HepG2 (cell line): ENCODE measurements at regions not wholly inside any gene's neighbourhood (a gene's known extent, or its start where the extent isn't known, plus 50 kb on each side); places are given as distances from the start of the nearest gene placed in this dataset.

Experiments used
- ATAC-seq: fragments of 200-7000 bp; cut with Tn5 transposase; 3 replicates; pipeline ENCODE4 v1.9.1; 2020; ENCODE audit warnings: mild to moderate bottlenecking, moderate library complexity
- BruUV-seq: library from RNA; stranded (reverse); fragments of 400-500 nt; replicated peaks from 2 replicates; lab custom pipeline; 2021; lab: Mats Ljungman, UMichigan
- CTCF ChIA-PET: fragments of 300-600 bp; formaldehyde crosslinking; extraction: SDS; loops from one replicate; lab custom pipeline; 2021; ENCODE audit warnings: low total read pairs, inconsistent platforms, low intra/inter-chr PET ratio; lab: Yijun Ruan, JAX
- POLR2A ChIA-PET: fragments of 350-600 bp; sonication (Branson Sonifier 250); formaldehyde crosslinking; loops from one replicate; lab custom pipeline; 2020; ENCODE audit warnings: antibody characterized with exemption, inconsistent platforms; lab: Yijun Ruan, JAX
- DNase-seq: peaks from one replicate; pipeline ENCODE4 v3.0.0-alpha.2; 2015; ENCODE audit warnings: low spot score
- FAIRE-seq: peaks from 3 replicates; lab custom pipeline; 2011; peaks lifted over from hg19 to GRCh38; lab: Jason Lieb, UNC
- H2AFZ ChIP-seq: one replicate; pipeline ENCODE4 v1.6.1; 2011; ENCODE audit warnings: low read length, inconsistent platforms
- H3K27ac ChIP-seq: fragments of 300-600 bp; 3 replicates; pipeline ENCODE4 v1.8.0; 2011; ENCODE audit warnings: mixed run types, mild to moderate bottlenecking, mixed read lengths, low read length, inconsistent platforms; ENCODE audit not compliant: insufficient read depth; ENCODE audit errors: extremely low read length
- H3K27me3 ChIP-seq, 2 experiments: fragments of 200-600 bp in 1 of 2; 2 replicates in 1 of 2; 3 replicates in 1 of 2; pipeline versions ENCODE4 v1.6.0 to v1.8.0; 2011; ENCODE audit warnings: low read length in 2 of 2, mild to moderate bottlenecking in 2 of 2, moderate library complexity in 2 of 2, inconsistent platforms in 1 of 2; ENCODE audit not compliant: insufficient read depth in 2 of 2, control insufficient read depth in 1 of 2
- H3K36me3 ChIP-seq, 2 experiments: fragments of 200-600 bp in 1 of 2; replicated peaks in 1 of 2; 2 replicates in 1 of 2; 3 replicates in 1 of 2; pipeline versions ENCODE4 v1.5.1 to v1.8.0; 2011; ENCODE audit warnings: low read length in 2 of 2, inconsistent platforms in 1 of 2; ENCODE audit not compliant: insufficient read depth in 2 of 2, control insufficient read depth in 1 of 2
- H3K4me1 ChIP-seq: 2 replicates; pipeline ENCODE4 v1.5.1; 2012; ENCODE audit warnings: low read length, inconsistent platforms; ENCODE audit not compliant: insufficient read depth
- H3K4me2 ChIP-seq: 2 replicates; pipeline ENCODE4 v1.6.0; 2011; ENCODE audit warnings: low read depth, low read length, inconsistent platforms
- H3K4me3 ChIP-seq, 3 experiments: fragments of 200-600 bp in 1 of 3; sonication (generic), shearing (Covaris generic) in 1 of 3; replicated peaks in 1 of 3; 2 replicates each; pipeline ENCODE4 v1.5.1; 2011 to 2016; ENCODE audit warnings: low read length in 3 of 3, inconsistent platforms in 2 of 3, low read depth in 2 of 3, mild to moderate bottlenecking in 2 of 3, control low read depth in 1 of 3, mixed read lengths in 1 of 3; ENCODE audit not compliant: insufficient read depth in 1 of 3
- H3K79me2 ChIP-seq: one replicate; pipeline ENCODE4 v1.6.1; 2011; ENCODE audit warnings: low read length, inconsistent platforms; ENCODE audit not compliant: insufficient read depth
- H3K9ac ChIP-seq: 2 replicates; pipeline ENCODE4 v1.6.0; 2011; ENCODE audit warnings: mild to moderate bottlenecking, low read depth, low read length, inconsistent platforms; ENCODE audit not compliant: insufficient read depth
- H3K9me3 ChIP-seq: 2 replicates; pipeline ENCODE4 v1.5.1; 2012; ENCODE audit warnings: mild to moderate bottlenecking, low read length
- H4K20me1 ChIP-seq: 2 replicates; pipeline ENCODE4 v1.6.0; 2011; ENCODE audit warnings: inconsistent platforms, mild to moderate bottlenecking, low read length, moderate library complexity; ENCODE audit not compliant: insufficient read depth
- AHR ChIP-seq: IDR thresholded peaks from 2 replicates; pipeline ENCODE4 v1.6.1; 2018; ENCODE audit warnings: missing genetic modification reagents, missing compliant biosample characterization
- GPN1 ChIP-seq: sonication (generic); formaldehyde crosslinking; IDR thresholded peaks from 2 replicates; pipeline ENCODE4 v1.5.1; 2020; ENCODE audit warnings: missing genetic modification reagents, borderline replicate concordance
- NR2C2 ChIP-seq: sonication (generic); formaldehyde crosslinking; IDR thresholded peaks from 2 replicates; pipeline ENCODE4 v1.4.0; 2020; ENCODE audit warnings: missing genetic modification reagents, mild to moderate bottlenecking, moderate library complexity, borderline replicate concordance
- PCBP1 ChIP-seq: fragments of 200-400 bp; formaldehyde crosslinking; IDR thresholded peaks from 2 replicates; pipeline ENCODE4 v1.6.1; 2017; ENCODE audit warnings: mild to moderate bottlenecking, low read depth, low read length, borderline replicate concordance
- STAT6 ChIP-seq: sonication (generic); formaldehyde crosslinking; IDR thresholded peaks from 2 replicates; pipeline ENCODE4 v1.4.0; 2020; ENCODE audit warnings: missing genetic modification reagents, mild to moderate bottlenecking, borderline replicate concordance
- ZFP91 ChIP-seq: sonication (generic); formaldehyde crosslinking; IDR thresholded peaks from 2 replicates; pipeline ENCODE4 v1.9.0; 2022; ENCODE audit warnings: missing genetic modification reagents, mild to moderate bottlenecking, borderline replicate concordance
- ZNF331 ChIP-seq: sonication (generic); formaldehyde crosslinking; IDR thresholded peaks from 2 replicates; pipeline ENCODE4 v1.4.0; 2020; ENCODE audit warnings: missing genetic modification reagents
- ZNF562 ChIP-seq: sonication (generic); formaldehyde crosslinking; IDR thresholded peaks from 2 replicates; pipeline ENCODE4 v1.8.0; 2022; ENCODE audit warnings: missing genetic modification reagents, borderline replicate concordance
- ZNF777 ChIP-seq: sonication (generic); formaldehyde crosslinking; IDR thresholded peaks from 2 replicates; pipeline ENCODE4 v1.4.0; 2020; ENCODE audit warnings: missing genetic modification reagents
- WGBS: methylation state at CpG from one replicate; pipeline ENCODE4 v1.1.6; 2017; ENCODE audit warnings: low lambda C conversion rate; 5-methylcytosine and 5-hydroxymethylcytosine counted together
- in situ Hi-C: cut with HindIII; loops from 2 replicates; pipeline ENCODE4 v1.10.0; 2017; ENCODE audit warnings: low pct_unique_long_range_greater_than_20kb; ENCODE audit not compliant: extremely low pct_ligation_motif_present
- intact Hi-C: fragments of 100-400 bp; cut with micrococcal nuclease; formaldehyde crosslinking; loops from one replicate; pipeline ENCODE4 v1.10.0; 2022; ENCODE audit not compliant: unreplicated experiment
- TF ChIP-seq, protein P1 (sequence below): sonication (generic); formaldehyde crosslinking; IDR thresholded peaks from 2 replicates; pipeline ENCODE4 v1.5.1; 2020; ENCODE audit warnings: mild to moderate bottlenecking, missing genetic modification reagents, moderate library complexity
- TF ChIP-seq, protein P2 (sequence below): sonication (generic); formaldehyde crosslinking; IDR thresholded peaks from 2 replicates; pipeline ENCODE4 v1.4.0; 2020; ENCODE audit warnings: missing genetic modification reagents

GRCh38 chr2:234719116-234719716 lies 222.3 kb upstream of the ARL4C start:
- no peak for ATAC-seq
- no peak for FAIRE-seq
- intact Hi-C loops, result no loop called here
- in situ Hi-C loops, result no loop called here
- H3K9ac ChIP-seq, result no peak overlapping the region
- no peaks in the 10 kb centered on the region for H3K9me3 ChIP-seq
- H3K27ac ChIP-seq, result no peak overlapping the region
- H3K36me3 ChIP-seq, result no peaks in the 10 kb centered on the region
- CTCF ChIA-PET, result no interaction called here
- no peak overlapping the region for H2AFZ ChIP-seq
- peaks cover 1% of the 10 kb centered on the region; the same call in 1 of the 2 replicates for H3K4me1 ChIP-seq
- H4K20me1 ChIP-seq, result no peaks in the 10 kb centered on the region
- no TSS peak for BruUV-seq
- H3K27me3 ChIP-seq, result no peaks in the 10 kb centered on the region
- no peak for DNase-seq
- POLR2A ChIA-PET, result interaction anchor here (0.8 to 1.7 kb wide), 2 partner anchors 13 to 24 kb away, joined by 3 read pairs; no protein-coding TSS in a partner anchor
- no peaks in the 10 kb centered on the region for H3K79me2 ChIP-seq
- H3K4me3 ChIP-seq, result no peak overlapping the region
- 85% methylated on average over 7 of the region's 7 CpGs for WGBS
- H3K4me2 ChIP-seq, result no peak overlapping the region
- TF ChIP-seq ZNF562 (CRISPR knock-in tag), result no peak
- no peak for TF ChIP-seq GPN1 (CRISPR knock-in tag)
- TF ChIP-seq ZFP91 (CRISPR knock-in tag), result no peak
- no peak for TF ChIP-seq ZNF777 (CRISPR knock-in tag)
- no peak for TF ChIP-seq ZNF331 (CRISPR knock-in tag)
- no peak for TF ChIP-seq AHR (CRISPR knock-in tag)
- TF ChIP-seq STAT6 (CRISPR knock-in tag), result no peak
- TF ChIP-seq NR2C2 (CRISPR knock-in tag), result no peak
- TF ChIP-seq, protein P1, sequence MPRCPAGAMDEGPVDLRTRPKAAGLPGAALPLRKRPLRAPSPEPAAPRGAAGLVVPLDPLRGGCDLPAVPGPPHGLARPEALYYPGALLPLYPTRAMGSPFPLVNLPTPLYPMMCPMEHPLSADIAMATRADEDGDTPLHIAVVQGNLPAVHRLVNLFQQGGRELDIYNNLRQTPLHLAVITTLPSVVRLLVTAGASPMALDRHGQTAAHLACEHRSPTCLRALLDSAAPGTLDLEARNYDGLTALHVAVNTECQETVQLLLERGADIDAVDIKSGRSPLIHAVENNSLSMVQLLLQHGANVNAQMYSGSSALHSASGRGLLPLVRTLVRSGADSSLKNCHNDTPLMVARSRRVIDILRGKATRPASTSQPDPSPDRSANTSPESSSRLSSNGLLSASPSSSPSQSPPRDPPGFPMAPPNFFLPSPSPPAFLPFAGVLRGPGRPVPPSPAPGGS, result no peak
- TF ChIP-seq, protein P2, sequence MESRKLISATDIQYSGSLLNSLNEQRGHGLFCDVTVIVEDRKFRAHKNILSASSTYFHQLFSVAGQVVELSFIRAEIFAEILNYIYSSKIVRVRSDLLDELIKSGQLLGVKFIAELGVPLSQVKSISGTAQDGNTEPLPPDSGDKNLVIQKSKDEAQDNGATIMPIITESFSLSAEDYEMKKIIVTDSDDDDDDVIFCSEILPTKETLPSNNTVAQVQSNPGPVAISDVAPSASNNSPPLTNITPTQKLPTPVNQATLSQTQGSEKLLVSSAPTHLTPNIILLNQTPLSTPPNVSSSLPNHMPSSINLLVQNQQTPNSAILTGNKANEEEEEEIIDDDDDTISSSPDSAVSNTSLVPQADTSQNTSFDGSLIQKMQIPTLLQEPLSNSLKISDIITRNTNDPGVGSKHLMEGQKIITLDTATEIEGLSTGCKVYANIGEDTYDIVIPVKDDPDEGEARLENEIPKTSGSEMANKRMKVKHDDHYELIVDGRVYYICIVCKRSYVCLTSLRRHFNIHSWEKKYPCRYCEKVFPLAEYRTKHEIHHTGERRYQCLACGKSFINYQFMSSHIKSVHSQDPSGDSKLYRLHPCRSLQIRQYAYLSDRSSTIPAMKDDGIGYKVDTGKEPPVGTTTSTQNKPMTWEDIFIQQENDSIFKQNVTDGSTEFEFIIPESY (CRISPR knock-in tag), result no peak
- no peak for TF ChIP-seq PCBP1
